ENCODE measurements at regions not wholly inside any gene's neighbourhood (a gene's known extent, or its start where the extent isn't known, plus 50 kb on each side); places are given as distances from the start of the nearest gene placed in this dataset.

DNA sequence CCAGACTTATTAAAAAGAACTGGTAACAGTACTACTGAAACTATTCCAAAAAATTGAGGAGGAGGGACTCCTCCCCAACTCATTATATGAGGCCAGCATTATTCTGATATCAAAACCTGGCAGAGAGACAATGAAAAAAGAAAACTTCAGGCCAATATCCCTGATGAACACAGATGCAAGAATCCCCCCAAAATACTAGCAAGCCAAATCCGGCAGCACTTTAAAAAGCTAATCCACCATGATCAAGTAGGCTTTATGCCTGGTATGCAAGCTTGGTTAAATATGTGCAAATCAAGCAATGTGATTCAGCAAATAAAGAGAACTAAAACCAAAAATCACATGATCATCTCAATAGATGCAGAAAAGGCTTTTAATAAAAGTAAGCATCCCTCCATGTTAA is 2271.0 kb upstream of the C9orf72 start:
- H3K27ac ChIP-seq, result no peak overlapping the region
- ATAC-seq (no peak), DNase-seq (no peak)
- no peak for TF ChIP-seq POLR2A (IDR thresholded peaks at IDR 0.05)
- TF ChIP-seq, protein P1, sequence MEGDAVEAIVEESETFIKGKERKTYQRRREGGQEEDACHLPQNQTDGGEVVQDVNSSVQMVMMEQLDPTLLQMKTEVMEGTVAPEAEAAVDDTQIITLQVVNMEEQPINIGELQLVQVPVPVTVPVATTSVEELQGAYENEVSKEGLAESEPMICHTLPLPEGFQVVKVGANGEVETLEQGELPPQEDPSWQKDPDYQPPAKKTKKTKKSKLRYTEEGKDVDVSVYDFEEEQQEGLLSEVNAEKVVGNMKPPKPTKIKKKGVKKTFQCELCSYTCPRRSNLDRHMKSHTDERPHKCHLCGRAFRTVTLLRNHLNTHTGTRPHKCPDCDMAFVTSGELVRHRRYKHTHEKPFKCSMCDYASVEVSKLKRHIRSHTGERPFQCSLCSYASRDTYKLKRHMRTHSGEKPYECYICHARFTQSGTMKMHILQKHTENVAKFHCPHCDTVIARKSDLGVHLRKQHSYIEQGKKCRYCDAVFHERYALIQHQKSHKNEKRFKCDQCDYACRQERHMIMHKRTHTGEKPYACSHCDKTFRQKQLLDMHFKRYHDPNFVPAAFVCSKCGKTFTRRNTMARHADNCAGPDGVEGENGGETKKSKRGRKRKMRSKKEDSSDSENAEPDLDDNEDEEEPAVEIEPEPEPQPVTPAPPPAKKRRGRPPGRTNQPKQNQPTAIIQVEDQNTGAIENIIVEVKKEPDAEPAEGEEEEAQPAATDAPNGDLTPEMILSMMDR (IDR thresholded peaks at IDR 0.05), result no peak
- no peaks in the 10 kb centered on the region for H3K36me3 ChIP-seq
- intact Hi-C loops (cut with DNase I), result no loop called here
- no peak overlapping the region for H3K4me3 ChIP-seq
- WGBS (ENCODE audit: insufficient coverage, low coverage, low lambda C conversion rate, missing lambda C conversion rate), result 57% methylated on average over 1 of the region's 1 CpG
- no peaks in the 10 kb centered on the region for H3K4me1 ChIP-seq
- H3K9me3 ChIP-seq, result no peaks in the 10 kb centered on the region
- H3K27me3 ChIP-seq, result no peaks in the 10 kb centered on the region

DNA sequence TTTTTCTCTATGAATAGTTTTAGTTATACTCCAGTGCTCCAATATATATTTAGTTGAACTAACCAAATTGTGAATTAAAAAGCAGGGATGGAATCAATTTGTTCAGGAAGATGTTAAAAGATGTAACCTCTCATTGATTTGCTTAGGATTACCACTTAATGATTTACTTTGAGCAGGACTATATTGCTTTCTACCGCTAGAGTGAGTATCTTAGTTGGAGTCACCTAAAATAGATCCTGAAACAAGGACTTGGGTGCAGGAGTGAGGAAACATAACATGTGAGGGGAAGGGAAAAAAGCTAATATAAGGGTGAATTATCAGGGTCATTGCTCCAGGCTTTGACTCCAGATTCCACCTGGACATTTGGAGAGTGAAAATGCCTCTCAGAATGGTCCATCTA is 2277.4 kb upstream of the C9orf72 start:
- no peaks in the 10 kb centered on the region for H3K36me3 ChIP-seq
- no peaks in the 10 kb centered on the region for H3K9me3 ChIP-seq
- no peak for DNase-seq
- no peaks in the 10 kb centered on the region for H3K27me3 ChIP-seq
- intact Hi-C loops (cut with DNase I), result no loop called here
- no peak overlapping the region for H3K27ac ChIP-seq
- H3K4me3 ChIP-seq, result no peak overlapping the region
- WGBS (ENCODE audit: insufficient coverage, low coverage, low lambda C conversion rate, missing lambda C conversion rate), result 14% methylated on average over 1 of the region's 1 CpG
- TF ChIP-seq POLR2A (IDR thresholded peaks at IDR 0.05), result no peak
- TF ChIP-seq, protein P1 (IDR thresholded peaks at IDR 0.05), result peak in 1 of 4 donors; percentile 5
- no peaks in the 10 kb centered on the region for H3K4me1 ChIP-seq
- ATAC-seq, result no peak

DNA sequence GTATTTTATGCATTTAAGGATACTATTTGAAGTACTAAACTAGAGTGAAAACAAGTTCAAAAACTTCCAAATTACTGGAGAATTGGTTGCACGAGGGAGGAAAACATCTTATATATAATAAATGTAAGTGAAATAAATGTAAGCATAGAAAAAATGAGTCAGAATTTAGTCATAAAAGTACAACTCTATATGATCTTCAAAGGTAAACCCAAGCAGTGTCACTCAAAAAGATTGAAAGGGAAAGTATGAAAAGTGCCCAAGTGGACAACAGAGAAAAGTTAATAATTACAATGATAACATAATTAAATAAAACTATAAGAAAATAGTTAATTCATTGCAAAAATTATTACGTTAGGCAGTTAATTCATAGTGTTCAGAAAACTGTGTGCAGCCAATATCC is 2288.5 kb upstream of the C9orf72 start:
- 36% methylated on average over 2 of the region's 2 CpGs for WGBS (ENCODE audit: insufficient coverage, low coverage, low lambda C conversion rate, missing lambda C conversion rate)
- DNase-seq (no peak), ATAC-seq (no peak)
- Histone ChIP-seq H3K36me3 (no peaks in the 10 kb centered on the region), H3K27ac (no peak overlapping the region), H3K9me3 (no peaks in the 10 kb centered on the region), H3K27me3 (no peaks in the 10 kb centered on the region), H3K4me1 (no peaks in the 10 kb centered on the region), H3K4me3 (no peak overlapping the region)
- no peak for TF ChIP-seq POLR2A (IDR thresholded peaks at IDR 0.05)
- TF ChIP-seq, protein P1 (IDR thresholded peaks at IDR 0.05), result no peak
- intact Hi-C loops (cut with DNase I), result no loop called here

DNA sequence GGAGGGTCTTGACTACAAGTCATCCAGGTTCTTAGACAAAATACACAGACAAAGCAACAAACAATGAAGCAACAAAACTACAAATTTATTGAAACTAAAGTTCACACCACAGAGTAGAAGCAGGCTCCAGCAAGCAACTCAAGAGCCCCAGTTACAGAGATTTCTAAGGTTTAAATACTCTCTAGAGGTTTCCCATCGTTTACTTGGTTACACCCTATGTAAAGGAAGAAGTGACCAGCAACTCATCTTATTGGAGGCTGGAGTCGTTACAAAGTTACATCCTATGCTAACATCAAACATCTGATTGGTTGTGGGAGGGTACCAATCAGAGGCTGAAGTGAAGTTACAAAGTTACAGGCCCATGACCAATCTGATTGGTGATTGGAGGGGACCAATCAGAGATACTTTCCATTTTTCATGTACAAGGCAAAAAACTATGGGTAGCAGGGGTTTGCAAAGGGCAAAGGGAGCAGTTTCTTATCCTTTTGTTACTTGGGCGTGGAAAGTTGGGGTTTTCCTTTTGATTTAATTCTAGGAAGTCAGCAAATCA is 2292.6 kb upstream of the C9orf72 start:
- WGBS (ENCODE audit: insufficient coverage, low coverage, low lambda C conversion rate, missing lambda C conversion rate), result 47% methylated on average over 2 of the region's 3 CpGs
- Histone ChIP-seq H3K36me3 (no peaks in the 10 kb centered on the region), H3K4me1 (no peaks in the 10 kb centered on the region), H3K27me3 (no peaks in the 10 kb centered on the region), H3K9me3 (no peaks in the 10 kb centered on the region), H3K27ac (no peak overlapping the region), H3K4me3 (no peak overlapping the region)
- DNase-seq (no peak), ATAC-seq (no peak)
- TF ChIP-seq, protein P1 (IDR thresholded peaks at IDR 0.05), result no peak
- intact Hi-C loops (cut with DNase I), result no loop called here

DNA sequence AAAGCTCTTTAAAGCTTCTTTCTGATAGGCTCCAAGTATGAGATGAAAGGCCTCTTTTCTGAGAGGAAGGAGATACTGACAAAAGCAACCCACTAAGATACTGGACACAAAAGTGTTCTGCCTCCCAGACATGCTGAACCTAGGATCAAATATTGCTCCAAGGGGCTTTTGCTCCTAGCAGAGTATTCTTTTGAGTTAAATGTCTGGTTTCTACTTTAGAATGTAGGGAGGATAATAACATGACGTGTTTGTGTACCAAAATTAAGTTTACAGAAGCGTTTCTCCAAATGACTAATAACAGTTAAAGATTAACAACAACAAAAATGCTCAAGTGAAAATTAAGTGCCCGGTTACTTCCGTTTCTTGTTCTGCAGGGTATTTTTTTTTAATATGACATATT is 2293.3 kb upstream of the C9orf72 start:
- intact Hi-C loops (cut with DNase I), result no loop called here
- DNase-seq (no peak), ATAC-seq (no peak)
- H3K36me3 ChIP-seq, result no peaks in the 10 kb centered on the region
- TF ChIP-seq, protein P1 (IDR thresholded peaks at IDR 0.05), result no peak
- TF ChIP-seq POLR2A (IDR thresholded peaks at IDR 0.05), result no peak
- H3K9me3 ChIP-seq, result no peaks in the 10 kb centered on the region
- H3K27ac ChIP-seq, result no peak overlapping the region
- H3K4me1 ChIP-seq, result no peaks in the 10 kb centered on the region
- H3K27me3 ChIP-seq, result no peaks in the 10 kb centered on the region
- 37% methylated on average over 4 of the region's 4 CpGs for WGBS (ENCODE audit: insufficient coverage, low coverage, low lambda C conversion rate, missing lambda C conversion rate)
- H3K4me3 ChIP-seq, result no peak overlapping the region

Data from right lobe of liver (tissue), 6 donors.